ENCODE measurements at regions not wholly inside any gene's neighbourhood (a gene's known extent, or its start where the extent isn't known, plus 50 kb on each side); places are given as distances from the start of the nearest gene placed in this dataset. TPM values are rescaled to one million over a fixed set of nuclear protein-coding genes. Genes with fewer than 3 reads are reported as not detected.

- no peak for DNase-seq (ENCODE audit: extremely low spot score in 2 of 2)
- Histone ChIP-seq H3K9me3 (no peaks in the 10 kb centered on the region), H3K27ac (no peak overlapping the region), H3K4me3 (no peak overlapping the region), H3K27me3 (no peaks in the 10 kb centered on the region), H3K36me3 (no peaks in the 10 kb centered on the region), H3K4me1 (no peaks in the 10 kb centered on the region)
- intact Hi-C loops (cut with DNase I): no loop called here
- no peak for TF ChIP-seq CTCF (IDR thresholded peaks at IDR 0.05)
- TF ChIP-seq POLR2A (IDR thresholded peaks at IDR 0.05): no peak
- no peak for TF ChIP-seq POLR2AphosphoS5 (IDR thresholded peaks at IDR 0.05; ENCODE audit: insufficient read depth in 1 of 2, low read depth in 1 of 2)
These were observed 71.0 kb upstream of the ZP4 start for GRCh38 chr1:237961754-237962153.

GRCh38 chr1:237959838-237960237 is 69.1 kb upstream of the ZP4 start:
- Histone ChIP-seq H3K27ac (no peak overlapping the region), H3K36me3 (no peaks in the 10 kb centered on the region), H3K27me3 (no peaks in the 10 kb centered on the region), H3K4me3 (no peak overlapping the region), H3K9me3 (no peaks in the 10 kb centered on the region), H3K4me1 (no peaks in the 10 kb centered on the region)
- intact Hi-C loops (cut with DNase I): no loop called here
- TF ChIP-seq POLR2A (IDR thresholded peaks at IDR 0.05): no peak
- TF ChIP-seq POLR2AphosphoS5 (IDR thresholded peaks at IDR 0.05; ENCODE audit: insufficient read depth in 1 of 2, low read depth in 1 of 2): no peak
- no peak for DNase-seq (ENCODE audit: extremely low spot score in 2 of 2)

GRCh38 chr1:237953238-237953637 is 62.5 kb upstream of the ZP4 start:
- H3K27me3 ChIP-seq: no peaks in the 10 kb centered on the region
- no peaks in the 10 kb centered on the region for H3K36me3 ChIP-seq
- no peaks in the 10 kb centered on the region for H3K9me3 ChIP-seq
- H3K27ac ChIP-seq: no peak overlapping the region
- no peak for TF ChIP-seq POLR2AphosphoS5 (IDR thresholded peaks at IDR 0.05; ENCODE audit: insufficient read depth in 1 of 2, low read depth in 1 of 2)
- no peak for TF ChIP-seq CTCF (IDR thresholded peaks at IDR 0.05)
- no peak for TF ChIP-seq POLR2A (IDR thresholded peaks at IDR 0.05)
- DNase-seq (ENCODE audit: extremely low spot score in 2 of 2): no peak
- intact Hi-C loops (cut with DNase I): no loop called here
- no peaks in the 10 kb centered on the region for H3K4me1 ChIP-seq
- no peak overlapping the region for H3K4me3 ChIP-seq

Small RNA genes in the stretch of these regions (small RNA-seq; reads per million reads assigned to genes)
- gene AL356010.1 (not detected), gene AL590135.1 (not detected), gene RNU6-725P (not detected)

Measured in vagina (tissue), 2 donors.